Naive B cell (primary cell): ENCODE measurements at regions not wholly inside any gene's neighbourhood (a gene's known extent, or its start where the extent isn't known, plus 50 kb on each side); places are given as distances from the start of the nearest gene placed in this dataset.

Experiments
- ATAC-seq, 2 donors: fragments of 150-1000 bp; cut with Tn5 transposase; 2 replicates each; pipeline ENCODE4 v1.10.0; 2021; ENCODE audit warnings: low read depth in 2 of 2, mild to moderate bottlenecking in 2 of 2, moderate library complexity in 2 of 2
- DNase-seq: peaks from one replicate; pipeline ENCODE4 v3.0.0; 2022
- H3K27ac Mint-ChIP-seq, 6 donors: one replicate each; pipeline ENCODE4 v1.8.0; 2020 to 2022; ENCODE audit warnings: mild to moderate bottlenecking in 6 of 6, mixed read lengths in 6 of 6, moderate library complexity in 5 of 6, inconsistent platforms in 2 of 6
- H3K27me3 Mint-ChIP-seq, 3 donors: one replicate each; pipeline ENCODE4 v1.8.0; 2021 to 2022; ENCODE audit warnings: mixed read lengths in 3 of 3, mild to moderate bottlenecking in 1 of 3
- H3K36me3 Mint-ChIP-seq, 2 donors: one replicate each; pipeline ENCODE4 v1.8.0; 2020 to 2022; ENCODE audit warnings: mixed read lengths in 2 of 2, inconsistent platforms in 1 of 2, mild to moderate bottlenecking in 1 of 2
- H3K4me1 Mint-ChIP-seq, 3 donors: one replicate each; pipeline ENCODE4 v1.8.0; 2020 to 2022; ENCODE audit warnings: mixed read lengths in 3 of 3, inconsistent platforms in 1 of 3, mild to moderate bottlenecking in 1 of 3, moderate library complexity in 1 of 3
- H3K4me3 Mint-ChIP-seq, 8 donors: one replicate each; pipeline ENCODE4 v1.8.0; 2020 to 2022; ENCODE audit warnings: mild to moderate bottlenecking in 8 of 8, mixed read lengths in 8 of 8, moderate library complexity in 8 of 8, inconsistent platforms in 2 of 8
- H3K9me3 Mint-ChIP-seq, 7 donors: one replicate each; pipeline ENCODE4 v1.8.0; 2020 to 2022; ENCODE audit warnings: mixed read lengths in 7 of 7, mild to moderate bottlenecking in 5 of 7, inconsistent platforms in 2 of 7, moderate library complexity in 1 of 7

DNA sequence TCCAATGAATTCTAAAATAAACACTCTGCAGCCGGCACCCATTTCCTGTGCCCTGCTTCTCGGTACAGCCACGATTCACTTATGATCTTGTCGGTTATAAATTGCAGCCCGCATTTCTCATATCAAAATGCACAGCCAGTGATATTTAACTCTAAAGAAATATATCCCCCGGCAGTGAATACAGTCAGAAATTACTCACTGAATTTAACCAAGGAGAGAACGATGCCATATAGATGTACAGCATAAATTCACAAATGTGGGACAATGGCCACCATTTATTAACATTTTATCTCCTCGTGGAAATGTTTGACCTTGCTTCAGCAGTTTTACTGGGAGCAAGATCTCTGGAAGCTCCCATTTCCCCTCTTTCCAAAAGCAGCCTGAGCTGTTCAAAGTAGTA is 1517.8 kb downstream of the BRD1 start:
- Mint-ChIP-seq H3K9me3 (peaks cover 12 to 47% (median 23%) of the 10 kb centered on the region in 7 donors), H3K4me3 (no peak overlapping the region), H3K27ac (no peak overlapping the region), H3K4me1 (no peaks in the 10 kb centered on the region), H3K36me3 (peaks cover 0 to 19% of the 10 kb centered on the region in 2 donors), H3K27me3 (peaks cover 0 to 11% (median 0%) of the 10 kb centered on the region in 3 donors)
- ATAC-seq (no peak), DNase-seq (no peak)

DNA sequence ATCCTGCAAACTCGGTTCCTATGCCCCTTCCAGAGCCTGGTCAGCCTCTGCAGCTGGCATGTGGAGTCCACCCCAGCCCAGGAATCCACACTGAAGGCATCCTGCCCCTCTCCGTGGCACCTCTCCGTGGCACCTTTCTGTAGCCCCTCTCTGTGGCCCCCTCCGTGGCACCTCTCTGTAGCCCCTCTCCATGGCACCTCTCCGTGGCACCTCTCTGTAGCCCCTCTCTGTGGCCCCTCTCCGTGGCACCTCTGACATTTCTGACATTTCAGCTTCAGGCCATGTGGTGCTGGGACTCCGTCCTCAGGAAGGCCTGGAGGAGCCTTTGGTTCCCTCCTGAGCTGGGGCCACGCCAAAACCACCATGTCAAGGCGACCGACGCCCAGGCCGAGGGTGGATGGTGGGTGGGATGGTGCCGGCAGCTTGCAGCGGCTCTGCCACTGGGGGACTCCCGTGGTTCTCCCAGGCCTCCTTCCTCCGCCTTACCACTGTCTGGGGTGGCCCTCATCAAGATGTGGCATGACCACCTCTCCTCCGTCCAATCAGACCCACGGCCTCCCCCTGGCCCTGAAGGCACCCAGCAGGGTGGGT is 1518.5 kb downstream of the BRD1 start:
- DNase-seq (no peak), ATAC-seq (no peak)
- H3K4me1 Mint-ChIP-seq, result no peaks in the 10 kb centered on the region
- peaks cover 0 to 19% of the 10 kb centered on the region in 2 donors for H3K36me3 Mint-ChIP-seq
- peaks cover 0 to 12% (median 0%) of the 10 kb centered on the region in 3 donors for H3K27me3 Mint-ChIP-seq
- H3K9me3 Mint-ChIP-seq, result peaks cover 12 to 41% (median 22%) of the 10 kb centered on the region in 7 donors
- peak overlapping the region in 1 of 6 donors; percentile 26 for H3K27ac Mint-ChIP-seq
- H3K4me3 Mint-ChIP-seq, result no peak overlapping the region

DNA sequence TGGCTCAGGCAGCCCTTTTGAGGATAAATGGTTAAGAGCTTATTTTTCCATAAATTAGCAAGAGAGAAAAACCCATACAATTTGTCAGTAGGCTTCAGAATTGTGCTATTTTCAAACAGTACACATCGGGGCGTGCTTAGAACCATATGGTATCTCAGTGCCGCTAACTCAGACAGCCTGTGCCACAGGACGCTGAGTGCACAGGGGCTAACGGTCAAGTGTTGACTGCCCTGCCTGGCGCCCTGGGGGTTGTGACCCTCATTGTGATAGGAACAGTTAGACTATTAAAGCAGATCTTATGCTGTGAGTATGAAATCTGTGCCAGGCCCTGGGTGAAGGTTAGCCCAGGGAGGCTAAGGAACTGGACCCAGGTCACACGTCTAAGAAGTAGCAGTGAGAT is 1519.7 kb downstream of the BRD1 start:
- Mint-ChIP-seq H3K4me3 (no peak overlapping the region), H3K9me3 (peaks cover 10 to 32% (median 17%) of the 10 kb centered on the region in 7 donors), H3K27ac (no peak overlapping the region), H3K4me1 (no peaks in the 10 kb centered on the region), H3K27me3 (peaks cover 0 to 13% (median 0%) of the 10 kb centered on the region in 3 donors), H3K36me3 (peaks cover 0 to 19% of the 10 kb centered on the region in 2 donors)
- ATAC-seq (no peak), DNase-seq (no peak)

DNA sequence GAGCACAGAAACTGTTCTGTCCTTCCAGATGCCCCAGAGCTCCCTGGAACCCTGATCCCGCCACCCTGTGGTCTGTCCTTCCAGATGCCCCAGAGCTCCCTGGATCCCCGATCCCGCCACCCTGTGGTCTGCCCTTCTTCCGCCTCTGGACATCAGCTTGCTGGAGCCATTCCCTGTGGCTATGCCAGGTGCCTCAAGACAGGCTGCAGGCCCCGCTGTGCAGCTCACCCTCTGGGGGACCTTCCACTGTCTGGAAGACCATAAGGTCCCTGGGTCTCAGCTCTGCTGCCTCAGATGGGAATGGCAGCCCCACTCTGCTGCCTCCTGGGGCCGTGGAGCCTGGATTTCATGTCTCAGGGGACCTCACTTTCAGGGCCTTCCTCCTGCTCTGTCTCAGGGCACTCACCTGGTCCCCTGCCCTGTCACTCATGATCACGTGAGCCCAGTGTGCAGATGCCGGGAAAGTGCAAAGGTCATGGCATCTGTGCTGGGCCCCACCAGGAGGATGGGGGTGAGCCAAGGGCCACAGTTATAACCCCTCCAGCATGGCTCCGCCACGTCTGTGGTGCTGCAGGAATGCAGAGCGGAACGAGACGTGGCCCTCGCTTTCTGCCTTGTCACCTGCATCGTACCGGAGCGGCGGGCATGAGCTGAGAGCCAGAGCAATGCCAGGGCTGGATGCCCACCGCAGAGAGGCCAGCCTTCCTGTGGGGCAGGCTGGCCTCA is 1520.7 kb downstream of the BRD1 start:
- peaks cover 0 to 14% of the 10 kb centered on the region in 2 donors for H3K36me3 Mint-ChIP-seq
- H3K4me1 Mint-ChIP-seq, result no peaks in the 10 kb centered on the region
- DNase-seq (no peak), ATAC-seq (no peak)
- no peak overlapping the region for H3K4me3 Mint-ChIP-seq
- H3K9me3 Mint-ChIP-seq, result peaks cover 7 to 22% (median 12%) of the 10 kb centered on the region in 7 donors
- peak overlapping the region in 1 of 6 donors; percentile 69 for H3K27ac Mint-ChIP-seq
- H3K27me3 Mint-ChIP-seq, result peaks cover 0 to 13% (median 3%) of the 10 kb centered on the region in 3 donors

DNA sequence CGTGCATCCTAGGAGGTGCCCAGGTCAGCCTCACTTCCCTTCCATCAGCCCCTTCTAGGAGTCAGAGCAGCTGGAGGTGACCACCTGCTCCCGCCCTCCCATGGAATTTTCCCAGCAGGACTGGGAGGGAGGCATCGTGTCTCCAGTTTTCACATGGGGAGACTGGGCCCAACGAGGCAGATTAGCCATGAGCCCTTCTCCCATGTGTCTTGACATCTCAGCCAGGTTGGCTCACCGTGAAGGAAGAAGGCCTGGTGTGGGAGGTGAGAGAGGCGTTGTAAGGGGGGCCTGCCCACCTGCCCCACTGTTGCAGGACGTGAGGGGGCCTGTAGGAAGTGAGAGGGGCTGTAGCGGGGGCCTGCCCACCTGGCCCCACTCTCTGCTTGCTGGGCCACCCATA is 1521.4 kb downstream of the BRD1 start:
- no peak for ATAC-seq
- Mint-ChIP-seq H3K36me3 (peaks cover 0 to 7% of the 10 kb centered on the region in 2 donors), H3K9me3 (peaks cover 5 to 15% (median 6%) of the 10 kb centered on the region in 7 donors), H3K27me3 (peaks cover 0 to 18% (median 3%) of the 10 kb centered on the region in 3 donors), H3K27ac (no peak overlapping the region), H3K4me1 (no peaks in the 10 kb centered on the region), H3K4me3 (no peak overlapping the region)
- no peak for DNase-seq

DNA sequence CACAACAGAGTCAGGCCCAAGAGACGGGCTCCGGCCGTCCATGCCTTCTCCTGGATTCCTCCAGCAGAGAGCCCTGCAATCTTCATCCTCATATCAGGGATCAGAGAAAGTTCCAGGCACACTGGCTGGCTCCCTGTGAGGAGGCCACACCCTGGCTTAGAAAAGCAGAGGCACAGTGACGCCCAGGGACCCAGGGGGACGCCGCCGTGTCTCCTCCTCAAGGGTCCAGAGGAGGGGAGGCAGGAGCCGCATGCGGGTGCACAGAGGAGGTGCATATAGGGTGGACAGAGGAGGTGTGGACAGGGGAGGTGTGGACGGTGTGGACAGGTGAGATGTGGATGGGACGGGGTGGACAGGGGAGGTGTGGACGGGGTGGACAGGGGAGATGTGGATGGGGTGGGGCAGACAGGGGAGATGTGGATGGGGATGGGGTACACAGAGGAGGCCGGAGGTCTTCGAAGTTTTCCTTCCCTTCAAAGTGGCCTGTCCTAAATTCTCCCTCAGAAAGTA is 1521.9 kb downstream of the BRD1 start:
- Mint-ChIP-seq H3K27me3 (peaks cover 0 to 20% (median 3%) of the 10 kb centered on the region in 3 donors), H3K4me3 (no peak overlapping the region), H3K4me1 (no peaks in the 10 kb centered on the region), H3K27ac (no peak overlapping the region), H3K36me3 (peaks cover 0 to 2% of the 10 kb centered on the region in 2 donors), H3K9me3 (peaks cover 2 to 10% (median 3%) of the 10 kb centered on the region in 7 donors)
- no peak for ATAC-seq
- DNase-seq, result no peak

DNA sequence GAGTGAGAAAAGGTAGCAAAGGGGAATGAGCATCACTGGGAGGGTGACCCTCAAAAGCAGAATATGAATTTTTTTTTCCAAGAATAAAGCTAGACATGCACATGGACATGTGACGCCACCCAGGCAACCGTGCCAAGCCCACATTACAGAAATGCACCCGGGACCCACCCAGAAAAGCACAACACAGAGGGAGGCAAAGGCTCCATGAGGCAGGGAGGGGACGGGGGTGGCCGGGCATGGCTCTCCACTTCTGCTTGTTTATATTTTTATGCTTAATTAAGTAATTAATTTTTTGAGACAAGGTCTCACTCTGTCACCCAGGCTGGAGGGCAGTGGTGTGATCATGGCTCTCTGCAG is 1524.3 kb downstream of the BRD1 start:
- Mint-ChIP-seq H3K4me3 (no peak overlapping the region), H3K27me3 (peaks cover 0 to 33% (median 13%) of the 10 kb centered on the region in 3 donors), H3K9me3 (no peaks in the 10 kb centered on the region), H3K4me1 (no peaks in the 10 kb centered on the region), H3K27ac (no peak overlapping the region), H3K36me3 (no peaks in the 10 kb centered on the region)
- DNase-seq, result no peak
- ATAC-seq, result no peak

DNA sequence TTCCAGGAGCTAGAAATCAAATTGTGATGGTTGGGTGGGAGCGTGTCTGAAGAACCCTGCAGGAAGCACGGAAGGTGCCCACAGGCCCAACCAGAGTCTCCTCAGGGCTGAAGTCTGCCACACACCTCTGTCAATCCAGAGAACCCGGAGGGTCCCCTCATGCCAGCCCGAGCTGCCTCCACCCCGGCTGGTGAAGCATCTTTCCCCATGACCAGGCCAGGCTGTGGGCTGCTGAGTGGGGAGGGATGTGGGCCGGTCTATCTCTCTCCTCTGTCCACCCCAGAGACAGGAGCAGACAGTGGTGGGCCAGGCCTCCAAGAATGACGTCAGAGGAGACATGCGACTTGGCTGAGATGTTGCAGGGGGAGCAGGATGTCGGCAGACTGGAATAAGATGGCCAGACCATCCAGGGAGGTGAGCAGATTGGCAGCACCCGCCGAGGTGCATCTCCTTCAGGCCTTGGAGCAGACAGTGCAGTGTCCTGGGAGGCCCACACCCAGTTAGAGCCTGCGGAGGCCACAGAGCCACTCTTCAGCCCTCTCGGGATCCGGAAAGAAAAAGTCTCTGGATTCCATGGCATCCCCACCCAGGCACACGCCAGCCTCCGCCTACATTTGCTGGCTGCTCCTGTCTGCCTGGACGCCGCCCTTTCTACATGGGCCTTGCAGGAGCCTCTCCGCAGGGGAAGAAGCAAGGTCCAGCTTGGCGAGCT is 1524.9 kb downstream of the BRD1 start:
- Mint-ChIP-seq H3K4me3 (peak overlapping the region in 1 of 8 donors; percentile 10), H3K36me3 (no peaks in the 10 kb centered on the region), H3K27me3 (peaks cover 0 to 33% (median 13%) of the 10 kb centered on the region in 3 donors), H3K4me1 (no peaks in the 10 kb centered on the region), H3K9me3 (no peaks in the 10 kb centered on the region), H3K27ac (peak overlapping the region in 1 of 6 donors; percentile 53)
- no peak for DNase-seq
- no peak for ATAC-seq

DNA sequence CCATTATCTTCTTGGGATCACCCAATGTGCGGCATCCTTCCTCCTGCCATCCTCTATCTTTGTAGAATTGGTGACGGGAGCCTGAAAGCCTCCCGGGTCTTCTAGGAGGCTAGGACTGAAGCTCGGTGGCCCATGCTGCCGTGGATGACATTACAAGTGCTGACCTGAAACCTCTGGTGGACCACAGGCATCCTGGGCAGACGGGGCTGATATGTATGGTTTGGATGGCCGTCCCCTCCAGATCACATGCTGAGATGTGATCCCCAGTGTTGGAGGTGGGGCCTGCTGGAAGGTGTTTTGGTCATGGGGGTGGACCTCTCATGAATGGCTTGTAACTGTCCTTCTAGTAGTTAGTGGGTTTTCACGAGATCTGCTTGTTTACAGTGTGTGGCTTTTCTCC is 1525.8 kb downstream of the BRD1 start:
- Mint-ChIP-seq H3K4me3 (no peak overlapping the region), H3K4me1 (no peaks in the 10 kb centered on the region), H3K9me3 (peaks cover 0 to 3% (median 0%) of the 10 kb centered on the region in 7 donors), H3K36me3 (no peaks in the 10 kb centered on the region), H3K27me3 (peaks cover 0 to 33% (median 13%) of the 10 kb centered on the region in 3 donors), H3K27ac (peak overlapping the region in 1 of 6 donors; percentile 14)
- no peak for DNase-seq
- ATAC-seq, result no peak

DNA sequence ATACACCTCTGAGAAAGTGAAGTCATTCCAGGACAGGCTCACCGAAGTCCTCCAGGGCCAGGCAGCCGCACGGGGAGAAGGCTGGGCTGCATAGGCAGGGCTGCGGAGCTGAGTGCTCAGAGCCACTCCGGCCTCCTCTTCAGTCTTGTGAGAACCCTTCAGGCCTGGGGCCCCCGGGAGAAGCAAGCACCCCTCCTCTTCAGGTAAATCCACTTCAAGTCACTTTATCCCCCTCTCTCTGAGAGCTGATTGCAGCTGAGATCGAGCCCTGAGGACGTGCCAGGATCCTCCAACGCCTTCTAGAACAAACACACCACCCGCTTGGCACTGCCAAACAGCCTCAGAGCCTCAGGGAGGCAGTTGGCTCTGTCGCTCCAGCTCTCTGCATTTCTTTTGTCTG is 1526.3 kb downstream of the BRD1 start:
- Mint-ChIP-seq H3K4me3 (no peak overlapping the region), H3K9me3 (peaks cover 0 to 3% (median 0%) of the 10 kb centered on the region in 7 donors), H3K27ac (no peak overlapping the region), H3K36me3 (no peaks in the 10 kb centered on the region), H3K27me3 (peaks cover 0 to 33% (median 13%) of the 10 kb centered on the region in 3 donors), H3K4me1 (no peaks in the 10 kb centered on the region)
- ATAC-seq (no peak), DNase-seq (no peak)

DNA sequence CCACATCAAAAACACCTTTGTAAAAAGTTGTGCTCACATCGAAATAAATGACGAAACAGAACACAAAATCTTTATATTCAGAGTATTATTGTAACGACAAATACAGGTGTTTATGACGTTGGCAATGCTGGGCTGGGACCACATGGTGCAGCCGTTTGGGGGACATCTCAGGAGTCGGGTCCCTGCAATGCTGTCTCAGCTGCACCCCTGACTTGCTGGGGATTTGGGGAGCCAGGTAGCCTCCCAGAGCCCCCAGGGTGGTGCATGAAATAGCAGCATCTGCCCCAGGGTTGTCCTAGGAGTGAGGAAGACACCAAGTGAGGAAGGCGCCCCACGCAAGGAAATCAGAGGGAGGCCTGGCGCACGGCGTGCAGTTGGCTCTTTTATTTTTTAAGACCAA is 1526.8 kb downstream of the BRD1 start:
- no peak overlapping the region for H3K4me3 Mint-ChIP-seq
- ATAC-seq (no peak), DNase-seq (no peak)
- H3K27me3 Mint-ChIP-seq, result peaks cover 0 to 33% (median 13%) of the 10 kb centered on the region in 3 donors
- no peaks in the 10 kb centered on the region for H3K36me3 Mint-ChIP-seq
- H3K9me3 Mint-ChIP-seq, result peaks cover 0 to 3% (median 0%) of the 10 kb centered on the region in 7 donors
- H3K27ac Mint-ChIP-seq, result peak overlapping the region in 1 of 6 donors; percentile 10
- H3K4me1 Mint-ChIP-seq, result no peaks in the 10 kb centered on the region

DNA sequence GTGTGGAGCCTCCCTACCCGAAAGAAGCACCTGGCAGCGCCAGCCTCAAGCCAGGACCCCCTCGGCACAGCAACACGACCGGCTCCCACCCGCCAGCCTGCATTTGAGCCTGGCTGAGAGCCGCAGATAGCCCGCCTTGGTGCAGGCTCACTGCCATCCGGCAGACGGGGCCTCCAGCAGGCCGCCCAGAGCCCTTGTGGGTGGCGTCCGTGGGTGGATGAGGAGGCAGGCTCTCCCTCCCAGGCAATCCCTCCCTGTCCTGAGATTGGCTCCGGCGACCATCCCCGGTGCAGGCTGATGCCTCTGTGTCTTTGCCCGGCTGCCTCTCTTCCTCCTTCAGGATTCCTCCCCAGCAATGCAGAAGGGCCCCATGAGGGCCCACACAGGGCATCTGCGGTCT is 1527.9 kb downstream of the BRD1 start:
- H3K4me3 Mint-ChIP-seq, result no peak overlapping the region
- no peak for ATAC-seq
- DNase-seq, result no peak
- H3K36me3 Mint-ChIP-seq, result no peaks in the 10 kb centered on the region
- no peaks in the 10 kb centered on the region for H3K4me1 Mint-ChIP-seq
- H3K27me3 Mint-ChIP-seq, result peaks cover 0 to 27% (median 13%) of the 10 kb centered on the region in 3 donors
- peaks cover 0 to 3% (median 0%) of the 10 kb centered on the region in 7 donors for H3K9me3 Mint-ChIP-seq
- H3K27ac Mint-ChIP-seq, result no peak overlapping the region

DNA sequence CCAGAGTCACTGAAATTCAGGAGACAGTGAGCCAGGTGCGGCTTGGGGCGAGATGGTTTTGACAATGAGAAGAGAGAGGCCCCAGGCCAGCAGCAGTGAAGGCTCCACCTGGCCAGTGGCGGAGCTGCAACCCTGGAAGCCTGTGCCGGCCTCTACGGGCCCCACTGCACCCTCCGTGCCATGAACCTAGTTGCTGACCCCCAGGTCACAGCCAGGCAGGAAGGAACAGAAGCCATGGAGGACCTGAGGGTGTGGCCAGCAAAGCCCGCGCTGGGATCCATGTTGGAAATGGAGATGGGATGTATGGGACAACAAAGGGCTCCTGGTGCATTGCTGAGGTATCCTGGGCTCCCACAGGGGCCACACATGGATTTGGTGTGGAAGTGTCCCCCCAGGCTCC is 1528.5 kb downstream of the BRD1 start:
- Mint-ChIP-seq H3K27me3 (peaks cover 0 to 20% (median 13%) of the 10 kb centered on the region in 3 donors), H3K36me3 (no peaks in the 10 kb centered on the region), H3K9me3 (peaks cover 0 to 3% (median 0%) of the 10 kb centered on the region in 7 donors), H3K4me3 (no peak overlapping the region), H3K4me1 (no peaks in the 10 kb centered on the region), H3K27ac (no peak overlapping the region)
- ATAC-seq (no peak), DNase-seq (no peak)
